HepG2 (cell line): ENCODE measurements at regions not wholly inside any gene's neighbourhood (a gene's known extent, or its start where the extent isn't known, plus 50 kb on each side); places are given as distances from the start of the nearest gene placed in this dataset.

Source experiments
- ATAC-seq: fragments of 200-7000 bp; cut with Tn5 transposase; 3 replicates; pipeline ENCODE4 v1.9.1; 2020; ENCODE audit warnings: mild to moderate bottlenecking, moderate library complexity
- BruUV-seq: library from RNA; stranded (reverse); fragments of 400-500 nt; replicated peaks from 2 replicates; lab custom pipeline; 2021; lab: Mats Ljungman, UMichigan
- CTCF ChIA-PET: fragments of 300-600 bp; formaldehyde crosslinking; extraction: SDS; loops from one replicate; lab custom pipeline; 2021; ENCODE audit warnings: low total read pairs, inconsistent platforms, low intra/inter-chr PET ratio; lab: Yijun Ruan, JAX
- POLR2A ChIA-PET: fragments of 350-600 bp; sonication (Branson Sonifier 250); formaldehyde crosslinking; loops from one replicate; lab custom pipeline; 2020; ENCODE audit warnings: antibody characterized with exemption, inconsistent platforms; lab: Yijun Ruan, JAX
- DNase-seq: peaks from one replicate; pipeline ENCODE4 v3.0.0-alpha.2; 2015; ENCODE audit warnings: low spot score
- FAIRE-seq: peaks from 3 replicates; lab custom pipeline; 2011; peaks lifted over from hg19 to GRCh38; lab: Jason Lieb, UNC
- H2AFZ ChIP-seq: one replicate; pipeline ENCODE4 v1.6.1; 2011; ENCODE audit warnings: low read length, inconsistent platforms
- H3K27ac ChIP-seq: fragments of 300-600 bp; 3 replicates; pipeline ENCODE4 v1.8.0; 2011; ENCODE audit warnings: mixed run types, mild to moderate bottlenecking, mixed read lengths, low read length, inconsistent platforms; ENCODE audit not compliant: insufficient read depth; ENCODE audit errors: extremely low read length
- H3K27me3 ChIP-seq, 2 experiments: fragments of 200-600 bp in 1 of 2; 2 replicates in 1 of 2; 3 replicates in 1 of 2; pipeline versions ENCODE4 v1.6.0 to v1.8.0; 2011; ENCODE audit warnings: low read length in 2 of 2, mild to moderate bottlenecking in 2 of 2, moderate library complexity in 2 of 2, inconsistent platforms in 1 of 2; ENCODE audit not compliant: insufficient read depth in 2 of 2, control insufficient read depth in 1 of 2
- H3K36me3 ChIP-seq, 2 experiments: fragments of 200-600 bp in 1 of 2; replicated peaks in 1 of 2; 2 replicates in 1 of 2; 3 replicates in 1 of 2; pipeline versions ENCODE4 v1.5.1 to v1.8.0; 2011; ENCODE audit warnings: low read length in 2 of 2, inconsistent platforms in 1 of 2; ENCODE audit not compliant: insufficient read depth in 2 of 2, control insufficient read depth in 1 of 2
- H3K4me1 ChIP-seq: 2 replicates; pipeline ENCODE4 v1.5.1; 2012; ENCODE audit warnings: low read length, inconsistent platforms; ENCODE audit not compliant: insufficient read depth
- H3K4me2 ChIP-seq: 2 replicates; pipeline ENCODE4 v1.6.0; 2011; ENCODE audit warnings: low read depth, low read length, inconsistent platforms
- H3K4me3 ChIP-seq, 3 experiments: fragments of 200-600 bp in 1 of 3; sonication (generic), shearing (Covaris generic) in 1 of 3; replicated peaks in 1 of 3; 2 replicates each; pipeline ENCODE4 v1.5.1; 2011 to 2016; ENCODE audit warnings: low read length in 3 of 3, inconsistent platforms in 2 of 3, low read depth in 2 of 3, mild to moderate bottlenecking in 2 of 3, control low read depth in 1 of 3, mixed read lengths in 1 of 3; ENCODE audit not compliant: insufficient read depth in 1 of 3
- H3K79me2 ChIP-seq: one replicate; pipeline ENCODE4 v1.6.1; 2011; ENCODE audit warnings: low read length, inconsistent platforms; ENCODE audit not compliant: insufficient read depth
- H3K9ac ChIP-seq: 2 replicates; pipeline ENCODE4 v1.6.0; 2011; ENCODE audit warnings: mild to moderate bottlenecking, low read depth, low read length, inconsistent platforms; ENCODE audit not compliant: insufficient read depth
- H3K9me3 ChIP-seq: 2 replicates; pipeline ENCODE4 v1.5.1; 2012; ENCODE audit warnings: mild to moderate bottlenecking, low read length
- H4K20me1 ChIP-seq: 2 replicates; pipeline ENCODE4 v1.6.0; 2011; ENCODE audit warnings: inconsistent platforms, mild to moderate bottlenecking, low read length, moderate library complexity; ENCODE audit not compliant: insufficient read depth
- ARHGAP35 ChIP-seq: sonication (generic); formaldehyde crosslinking; IDR thresholded peaks from 2 replicates; pipeline ENCODE4 v1.9.0; 2022; ENCODE audit warnings: mild to moderate bottlenecking, inconsistent platforms, moderate library complexity, missing genetic modification reagents, borderline replicate concordance
- HIVEP1 ChIP-seq: sonication (generic); formaldehyde crosslinking; IDR thresholded peaks from 2 replicates; pipeline ENCODE4 v1.4.0; 2020; ENCODE audit warnings: mild to moderate bottlenecking, missing genetic modification reagents
- KAT2B ChIP-seq: fragments of 150-350 bp; IDR thresholded peaks from 2 replicates; pipeline ENCODE4 v1.6.1; 2014; ENCODE audit warnings: low read depth, low read length, borderline replicate concordance
- KMT2B ChIP-seq: IDR thresholded peaks from 2 replicates; pipeline ENCODE4 v1.6.1; 2016; ENCODE audit warnings: missing genetic modification reagents, missing compliant biosample characterization
- TERF1 ChIP-seq: sonication (generic); formaldehyde crosslinking; IDR thresholded peaks from 2 replicates; pipeline ENCODE4 v1.8.0; 2022; ENCODE audit warnings: mild to moderate bottlenecking, missing genetic modification reagents, moderate library complexity
- TFDP2 ChIP-seq: sonication (generic); formaldehyde crosslinking; IDR thresholded peaks from 2 replicates; pipeline ENCODE4 v1.4.0; 2020; ENCODE audit warnings: missing genetic modification reagents
- ZNF383 ChIP-seq: sonication (generic); formaldehyde crosslinking; IDR thresholded peaks from 2 replicates; pipeline ENCODE4 v1.4.0; 2020; ENCODE audit warnings: missing genetic modification reagents, mild to moderate bottlenecking, borderline replicate concordance
- ZNF546 ChIP-seq: sonication (generic); formaldehyde crosslinking; conservative IDR thresholded peaks from 2 replicates; pipeline ENCODE4 v1.8.1; 2023; ENCODE audit warnings: mild to moderate bottlenecking, missing genetic modification reagents
- ZNF83 ChIP-seq: sonication (generic); formaldehyde crosslinking; IDR thresholded peaks from 2 replicates; pipeline ENCODE4 v1.4.0; 2020; ENCODE audit warnings: missing genetic modification reagents, mild to moderate bottlenecking, borderline replicate concordance
- WGBS: methylation state at CpG from one replicate; pipeline ENCODE4 v1.1.6; 2017; ENCODE audit warnings: low lambda C conversion rate; 5-methylcytosine and 5-hydroxymethylcytosine counted together
- in situ Hi-C: cut with HindIII; loops from 2 replicates; pipeline ENCODE4 v1.10.0; 2017; ENCODE audit warnings: low pct_unique_long_range_greater_than_20kb; ENCODE audit not compliant: extremely low pct_ligation_motif_present
- intact Hi-C: fragments of 100-400 bp; cut with micrococcal nuclease; formaldehyde crosslinking; loops from one replicate; pipeline ENCODE4 v1.10.0; 2022; ENCODE audit not compliant: unreplicated experiment

GRCh38 chr6:125503181-125503580, 201.4 kb upstream of the HDDC2 start:
- H3K27me3 ChIP-seq: no peaks in the 10 kb centered on the region
- no peak overlapping the region for H3K27ac ChIP-seq
- no peak overlapping the region for H3K4me3 ChIP-seq
- no peak for ATAC-seq
- no peaks in the 10 kb centered on the region for H3K36me3 ChIP-seq
- ChIA-PET POLR2A (no interaction called here), CTCF (no interaction called here)
- peaks cover 14% of the 10 kb centered on the region for H3K4me1 ChIP-seq
- no peak for DNase-seq
- H3K9ac ChIP-seq: no peak overlapping the region
- in situ Hi-C loops (no loop called here), intact Hi-C loops (no loop called here)
- no peaks in the 10 kb centered on the region for H3K79me2 ChIP-seq
- H3K9me3 ChIP-seq: no peaks in the 10 kb centered on the region
- WGBS: 33% methylated on average over 3 of the region's 3 CpGs
- TF ChIP-seq HIVEP1 (no peak), ZNF546 (no peak), ZNF383 (CRISPR knock-in tag) (no peak), ZNF83 (CRISPR knock-in tag) (no peak), TERF1 (CRISPR knock-in tag) (no peak), ARHGAP35 (no peak), TFDP2 (CRISPR knock-in tag) (no peak), KMT2B (CRISPR knock-in tag) (no peak), KAT2B (no peak)
- no TSS peak for BruUV-seq
- FAIRE-seq: no peak
- no peak overlapping the region for H3K4me2 ChIP-seq
- H2AFZ ChIP-seq: no peak overlapping the region
- no peaks in the 10 kb centered on the region for H4K20me1 ChIP-seq
